ENCODE measurements at regions not wholly inside any gene's neighbourhood (a gene's known extent, or its start where the extent isn't known, plus 50 kb on each side); places are given as distances from the start of the nearest gene placed in this dataset.

DNA sequence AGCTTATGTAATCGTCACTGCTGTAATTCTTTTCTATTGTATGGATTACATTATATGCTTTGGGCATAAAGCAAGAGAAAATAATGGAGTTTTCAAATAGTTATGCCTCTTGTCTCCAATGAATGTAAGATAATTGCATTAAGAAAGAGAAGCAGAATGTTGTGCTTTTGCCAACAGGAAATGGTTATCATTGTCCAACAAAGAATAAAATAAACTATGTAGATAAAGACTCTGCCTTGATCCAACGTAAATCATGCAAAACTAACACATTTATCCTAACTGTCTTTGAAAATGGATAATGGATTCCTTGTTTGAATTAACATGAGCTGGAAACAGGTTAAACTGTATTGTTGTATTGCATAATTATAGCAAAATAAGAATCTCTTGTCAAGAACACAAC lies 1709.0 kb downstream of the PCDH7 start:
- Histone ChIP-seq H3K9me3 (peaks cover 0 to 2% (median 0%) of the 10 kb centered on the region in 4 donors), H3K27ac (no peak overlapping the region), H3K4me1 (no peaks in the 10 kb centered on the region), H3K27me3 (no peaks in the 10 kb centered on the region), H3K36me3 (no peaks in the 10 kb centered on the region), H3K4me3 (no peak overlapping the region)
- WGBS, 5 donors = 17 to 35% (median 30%) methylated on average over 2 of the region's 2 CpGs
- no peak for TF ChIP-seq POLR2A (IDR thresholded peaks at IDR 0.05)
- TF ChIP-seq, protein P1, sequence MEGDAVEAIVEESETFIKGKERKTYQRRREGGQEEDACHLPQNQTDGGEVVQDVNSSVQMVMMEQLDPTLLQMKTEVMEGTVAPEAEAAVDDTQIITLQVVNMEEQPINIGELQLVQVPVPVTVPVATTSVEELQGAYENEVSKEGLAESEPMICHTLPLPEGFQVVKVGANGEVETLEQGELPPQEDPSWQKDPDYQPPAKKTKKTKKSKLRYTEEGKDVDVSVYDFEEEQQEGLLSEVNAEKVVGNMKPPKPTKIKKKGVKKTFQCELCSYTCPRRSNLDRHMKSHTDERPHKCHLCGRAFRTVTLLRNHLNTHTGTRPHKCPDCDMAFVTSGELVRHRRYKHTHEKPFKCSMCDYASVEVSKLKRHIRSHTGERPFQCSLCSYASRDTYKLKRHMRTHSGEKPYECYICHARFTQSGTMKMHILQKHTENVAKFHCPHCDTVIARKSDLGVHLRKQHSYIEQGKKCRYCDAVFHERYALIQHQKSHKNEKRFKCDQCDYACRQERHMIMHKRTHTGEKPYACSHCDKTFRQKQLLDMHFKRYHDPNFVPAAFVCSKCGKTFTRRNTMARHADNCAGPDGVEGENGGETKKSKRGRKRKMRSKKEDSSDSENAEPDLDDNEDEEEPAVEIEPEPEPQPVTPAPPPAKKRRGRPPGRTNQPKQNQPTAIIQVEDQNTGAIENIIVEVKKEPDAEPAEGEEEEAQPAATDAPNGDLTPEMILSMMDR (IDR thresholded peaks at IDR 0.05) = no peak
- TF ChIP-seq EP300 (IDR thresholded peaks at IDR 0.05) = no peak
- no peak for TF ChIP-seq POLR2AphosphoS5 (IDR thresholded peaks at IDR 0.05)
- no peak for DNase-seq
- intact Hi-C loops (cut with DNase I; ENCODE audit: low total_unique reads) = no loop called here

DNA sequence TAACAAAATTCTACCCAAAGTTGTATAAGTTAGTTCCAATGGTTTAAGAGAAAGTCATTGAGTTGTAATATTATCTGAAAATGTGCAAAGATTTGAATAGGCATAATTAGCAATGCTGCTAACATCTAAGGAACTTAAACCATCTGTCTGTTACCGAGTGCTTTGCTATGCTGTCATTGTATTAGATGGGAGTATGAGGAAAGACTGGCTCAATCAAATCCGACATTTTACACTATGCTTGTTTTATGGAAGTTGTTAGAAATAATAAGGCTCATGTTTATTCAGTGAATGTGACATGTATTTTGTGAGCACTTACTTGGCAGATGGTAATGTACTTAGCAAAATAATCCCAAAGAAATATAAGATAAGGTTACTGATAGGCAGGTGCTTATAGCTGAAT lies 1715.1 kb downstream of the PCDH7 start:
- no peaks in the 10 kb centered on the region for H3K9me3 ChIP-seq
- H3K27me3 ChIP-seq = no peaks in the 10 kb centered on the region
- H3K4me1 ChIP-seq = no peaks in the 10 kb centered on the region
- no peak overlapping the region for H3K4me3 ChIP-seq
- no peak for DNase-seq
- intact Hi-C loops (cut with DNase I; ENCODE audit: low total_unique reads) = no loop called here
- no peaks in the 10 kb centered on the region for H3K36me3 ChIP-seq
- WGBS, 5 donors = 61 to 86% (median 70%) methylated on average over 2 of the region's 2 CpGs
- TF ChIP-seq POLR2A (IDR thresholded peaks at IDR 0.05) = no peak
- TF ChIP-seq, protein P1 (IDR thresholded peaks at IDR 0.05) = no peak
- no peak for TF ChIP-seq POLR2AphosphoS5 (IDR thresholded peaks at IDR 0.05)
- TF ChIP-seq EP300 (IDR thresholded peaks at IDR 0.05) = no peak
- H3K27ac ChIP-seq = no peak overlapping the region

DNA sequence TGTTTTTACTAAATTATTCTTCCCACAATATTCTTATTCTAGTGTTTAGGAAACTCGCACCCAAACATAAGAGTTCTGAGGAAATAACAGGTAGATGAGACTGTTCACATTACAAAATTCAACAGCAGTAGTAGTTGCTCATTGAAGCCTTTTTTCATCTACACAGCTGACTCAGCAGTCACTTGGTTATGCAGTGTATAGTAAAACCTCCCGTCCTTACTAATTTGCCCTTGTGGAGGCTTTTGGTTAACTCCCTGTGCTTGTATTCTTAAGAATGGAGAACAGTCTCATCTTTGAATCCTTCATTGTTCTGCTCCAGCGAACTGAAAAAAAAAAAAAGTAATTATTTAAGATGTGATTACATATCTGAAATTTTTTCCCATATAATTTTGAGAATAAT lies 1716.6 kb downstream of the PCDH7 start:
- H3K27ac ChIP-seq = no peak overlapping the region
- H3K36me3 ChIP-seq = no peaks in the 10 kb centered on the region
- 69 to 81% (median 73%) methylated on average over 3 of the region's 3 CpGs for WGBS, 5 donors
- intact Hi-C loops (cut with DNase I; ENCODE audit: low total_unique reads) = no loop called here
- TF ChIP-seq POLR2A (IDR thresholded peaks at IDR 0.05) (no peak), EP300 (IDR thresholded peaks at IDR 0.05) (no peak), POLR2AphosphoS5 (IDR thresholded peaks at IDR 0.05) (no peak)
- TF ChIP-seq, protein P1 (IDR thresholded peaks at IDR 0.05) = no peak
- H3K27me3 ChIP-seq = no peaks in the 10 kb centered on the region
- no peak for DNase-seq
- H3K4me1 ChIP-seq = no peaks in the 10 kb centered on the region
- no peak overlapping the region for H3K4me3 ChIP-seq
- no peaks in the 10 kb centered on the region for H3K9me3 ChIP-seq

DNA sequence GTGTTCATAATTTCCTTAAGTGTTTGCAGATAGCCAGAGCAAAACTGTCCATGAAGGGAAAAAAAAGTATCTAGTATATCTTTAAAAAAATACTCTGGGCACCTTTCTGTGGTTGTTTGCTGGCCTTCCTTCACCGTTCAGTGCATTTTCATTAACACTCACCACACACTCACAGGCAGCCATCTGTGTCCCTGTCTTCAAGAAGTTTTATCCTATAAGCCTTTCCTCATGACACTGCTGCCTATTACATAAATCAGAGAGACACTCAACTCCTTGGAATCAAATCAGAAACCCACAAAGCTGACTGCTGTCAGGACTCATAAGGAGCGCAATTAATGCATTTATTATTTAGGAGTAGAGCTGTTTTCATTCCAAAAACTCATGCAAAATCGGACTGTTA lies 1720.2 kb downstream of the PCDH7 start:
- no peak overlapping the region for H3K4me3 ChIP-seq
- DNase-seq = no peak
- TF ChIP-seq POLR2AphosphoS5 (IDR thresholded peaks at IDR 0.05) = no peak
- TF ChIP-seq POLR2A (IDR thresholded peaks at IDR 0.05) = no peak
- TF ChIP-seq, protein P1 (IDR thresholded peaks at IDR 0.05) = no peak
- TF ChIP-seq EP300 (IDR thresholded peaks at IDR 0.05) = no peak
- no peaks in the 10 kb centered on the region for H3K9me3 ChIP-seq
- no peaks in the 10 kb centered on the region for H3K27me3 ChIP-seq
- H3K36me3 ChIP-seq = no peaks in the 10 kb centered on the region
- no peak overlapping the region for H3K27ac ChIP-seq
- no peaks in the 10 kb centered on the region for H3K4me1 ChIP-seq
- intact Hi-C loops (cut with DNase I; ENCODE audit: low total_unique reads) = no loop called here
- 59 to 74% (median 67%) methylated on average over 3 of the region's 3 CpGs for WGBS, 5 donors

Measured in stomach (tissue), 8 donors.